GM10266 (cell line): ENCODE measurements at regions not wholly inside any gene's neighbourhood (a gene's known extent, or its start where the extent isn't known, plus 50 kb on each side); places are given as distances from the start of the nearest gene placed in this dataset.

Source experiments
- DNase-seq: peaks from one replicate; pipeline ENCODE4 v3.0.0; 2012; ENCODE audit errors: extremely low spot score
- CTCF ChIP-seq: IDR thresholded peaks from 2 replicates; pipeline ENCODE4 v1.5.1; 2012; ENCODE audit warnings: mild to moderate bottlenecking, low read depth; ENCODE audit not compliant: control insufficient read depth, insufficient read depth; ENCODE audit errors: missing control alignments

GRCh38 chr20:63145156-63145555, 70.8 kb downstream of the YTHDF1 start:
- no peak for TF ChIP-seq CTCF
- DNase-seq, result no peak

GRCh38 chr20:63142933-63143332, 73.0 kb downstream of the YTHDF1 start:
- no peak for TF ChIP-seq CTCF
- no peak for DNase-seq

GRCh38 chr20:63141531-63141930, 74.4 kb downstream of the YTHDF1 start:
- no peak for TF ChIP-seq CTCF
- DNase-seq, result no peak

GRCh38 chr20:63140514-63141433, 75.2 kb downstream of the YTHDF1 start:
- TF ChIP-seq CTCF, result no peak
- no peak for DNase-seq

GRCh38 chr20:63139837-63140236, 76.1 kb downstream of the YTHDF1 start:
- TF ChIP-seq CTCF, result no peak
- DNase-seq, result no peak

- no peak for TF ChIP-seq CTCF
Measured at GRCh38 chr20:63139356-63139755, 76.6 kb downstream of the YTHDF1 start.

GRCh38 chr20:63138855-63139341, 77.0 kb downstream of the YTHDF1 start:
- DNase-seq, result no peak
- TF ChIP-seq CTCF, result no peak

More at GRCh38 chr20:63139356-63139755, 76.6 kb downstream of the YTHDF1 start:
- no peak for DNase-seq
